Left ventricle myocardium inferior (tissue), 1 donor: ENCODE measurements at regions not wholly inside any gene's neighbourhood (a gene's known extent, or its start where the extent isn't known, plus 50 kb on each side); places are given as distances from the start of the nearest gene placed in this dataset.

Experiments
- DNase-seq: peaks from one replicate; pipeline ENCODE4 v3.0.0-alpha.2; 2020
- H3K27ac ChIP-seq: fragments of 200-600 bp; replicated peaks from 2 replicates; pipeline ENCODE4 v1.8.0; 2021
- H3K27me3 ChIP-seq: fragments of 200-600 bp; 2 replicates; pipeline ENCODE4 v1.8.0; 2021; ENCODE audit warnings: low read depth
- H3K36me3 ChIP-seq: fragments of 200-600 bp; 2 replicates; pipeline ENCODE4 v1.8.0; 2021
- H3K4me1 ChIP-seq: fragments of 200-600 bp; 2 replicates; pipeline ENCODE4 v1.8.0; 2021
- H3K4me3 ChIP-seq: fragments of 200-600 bp; 2 replicates; pipeline ENCODE4 v1.8.0; 2021; ENCODE audit warnings: mild to moderate bottlenecking, moderate library complexity
- H3K9me3 ChIP-seq: fragments of 200-600 bp; replicated peaks from 2 replicates; pipeline ENCODE4 v1.8.0; 2021
- CTCF ChIP-seq: fragments of 200-600 bp; IDR thresholded peaks from 2 replicates; pipeline ENCODE4 v1.8.0; 2021; ENCODE audit warnings: antibody characterized with exemption, mild to moderate bottlenecking, borderline replicate concordance
- intact Hi-C: fragments of 100-400 bp; cut with micrococcal nuclease; formaldehyde crosslinking; loops from one replicate; pipeline ENCODE4 v1.11.0; 2022
- donor health status: DM: no; HTN: yes; CAD: no; lungs with severe emphysema.

- peaks cover 25% of the 10 kb centered on the region for H3K4me1 ChIP-seq
- no peak for TF ChIP-seq CTCF
- H3K4me3 ChIP-seq: no peak overlapping the region
- no peaks in the 10 kb centered on the region for H3K27me3 ChIP-seq
- peak overlapping the region; percentile 81 for H3K27ac ChIP-seq
- H3K36me3 ChIP-seq: no peaks in the 10 kb centered on the region
- no peak for DNase-seq
- intact Hi-C loops: loop anchor here (10.0 kb wide), 1 partner anchor 187 kb away; no protein-coding TSS in a partner anchor
- H3K9me3 ChIP-seq: peaks cover 5% of the 10 kb centered on the region
Measured at GRCh38 chr17:68777856-68778694, 176.9 kb upstream of the FAM20A start.

GRCh38 chr17:68777243-68777855, 176.2 kb upstream of the FAM20A start:
- DNase-seq: peak; percentile 35
- H3K36me3 ChIP-seq: no peaks in the 10 kb centered on the region
- peak overlapping the region; percentile 81 for H3K27ac ChIP-seq
- peaks cover 25% of the 10 kb centered on the region for H3K4me1 ChIP-seq
- TF ChIP-seq CTCF: peak; percentile 77
- H3K4me3 ChIP-seq: no peak overlapping the region
- no peaks in the 10 kb centered on the region for H3K27me3 ChIP-seq
- intact Hi-C loops: loop anchor here (10.0 kb wide), 1 partner anchor 187 kb away; no protein-coding TSS in a partner anchor
- H3K9me3 ChIP-seq: no peaks in the 10 kb centered on the region

GRCh38 chr17:68776451-68776850, 175.3 kb upstream of the FAM20A start:
- H3K9me3 ChIP-seq: no peaks in the 10 kb centered on the region
- TF ChIP-seq CTCF: no peak
- no peaks in the 10 kb centered on the region for H3K36me3 ChIP-seq
- peaks cover 29% of the 10 kb centered on the region for H3K4me1 ChIP-seq
- H3K27ac ChIP-seq: peak overlapping the region; percentile 81
- intact Hi-C loops: loop anchor here (10.0 kb wide), 1 partner anchor 188 kb away; no protein-coding TSS in a partner anchor
- no peak overlapping the region for H3K4me3 ChIP-seq
- no peak for DNase-seq
- no peaks in the 10 kb centered on the region for H3K27me3 ChIP-seq

GRCh38 chr17:68775969-68776368, 174.8 kb upstream of the FAM20A start:
- Histone ChIP-seq H3K36me3 (no peaks in the 10 kb centered on the region), H3K27me3 (no peaks in the 10 kb centered on the region), H3K4me1 (peaks cover 29% of the 10 kb centered on the region), H3K9me3 (no peaks in the 10 kb centered on the region), H3K4me3 (no peak overlapping the region), H3K27ac (peak overlapping the region; percentile 81)
- DNase-seq: no peak
- TF ChIP-seq CTCF: no peak
- intact Hi-C loops: loop anchor here (10.0 kb wide), 1 partner anchor 189 kb away; no protein-coding TSS in a partner anchor

GRCh38 chr17:68775318-68775717, 174.2 kb upstream of the FAM20A start:
- Histone ChIP-seq H3K4me3 (no peak overlapping the region), H3K9me3 (no peaks in the 10 kb centered on the region), H3K4me1 (peaks cover 29% of the 10 kb centered on the region), H3K27ac (peak overlapping the region; percentile 81), H3K36me3 (no peaks in the 10 kb centered on the region), H3K27me3 (no peaks in the 10 kb centered on the region)
- TF ChIP-seq CTCF: no peak
- DNase-seq: no peak
- intact Hi-C loops: loop anchor here (10.0 kb wide), 1 partner anchor 189 kb away; no protein-coding TSS in a partner anchor
